Stimulated activated CD8-positive, alpha-beta memory T cell treated with anti-CD3 and anti-CD28 coated beads, Interleukin-4, amount 100 ng/mL, for 48 hours (primary cell): ENCODE measurements at regions not wholly inside any gene's neighbourhood (a gene's known extent, or its start where the extent isn't known, plus 50 kb on each side); places are given as distances from the start of the nearest gene placed in this dataset.

Experiments used
- DNase-seq: peaks from one replicate; pipeline ENCODE4 v3.0.0-alpha.2; 2020

- DNase-seq = no peak
Observed at GRCh38 chr6:103236923-103237322, 1622.8 kb downstream of the HACE1 start.

GRCh38 chr6:103231181-103231580 lies 1628.5 kb downstream of the HACE1 start:
- no peak for DNase-seq

- DNase-seq = no peak
Observed at GRCh38 chr6:103215847-103216246, 1643.9 kb downstream of the HACE1 start.

- no peak for DNase-seq
Observed at GRCh38 chr6:103210686-103211085, 1649.0 kb downstream of the HACE1 start.

GRCh38 chr6:103198386-103198785 lies 1661.3 kb downstream of the HACE1 start:
- no peak for DNase-seq

GRCh38 chr6:103193413-103193812 lies 1666.3 kb downstream of the HACE1 start:
- no peak for DNase-seq

GRCh38 chr6:103191391-103192093 lies 1668.2 kb downstream of the HACE1 start:
- DNase-seq = no peak

GRCh38 chr6:103184776-103185175 lies 1674.9 kb downstream of the HACE1 start:
- no peak for DNase-seq

- no peak for DNase-seq
Observed at GRCh38 chr6:103183831-103184411, 1675.8 kb downstream of the HACE1 start.

- DNase-seq = no peak
Observed at GRCh38 chr6:103178193-103178592, 1681.5 kb downstream of the HACE1 start.

- no peak for DNase-seq
Observed at GRCh38 chr6:103177791-103178190, 1681.9 kb downstream of the HACE1 start.

GRCh38 chr6:103175056-103175455 lies 1684.7 kb downstream of the HACE1 start:
- no peak for DNase-seq

- DNase-seq = no peak
Observed at GRCh38 chr6:103167345-103168071, 1692.2 kb downstream of the HACE1 start.

GRCh38 chr6:103154779-103155572 lies 1704.7 kb downstream of the HACE1 start:
- no peak for DNase-seq

- DNase-seq = no peak
Observed at GRCh38 chr6:103153016-103153415, 1706.7 kb downstream of the HACE1 start.

- DNase-seq = no peak
Observed at GRCh38 chr6:103142902-103143301, 1716.8 kb downstream of the HACE1 start.

GRCh38 chr6:103140308-103141027 lies 1719.3 kb downstream of the HACE1 start:
- no peak for DNase-seq

- DNase-seq = no peak
Observed at GRCh38 chr6:103139377-103139776, 1720.3 kb downstream of the HACE1 start.

- no peak for DNase-seq
Observed at GRCh38 chr6:103124471-103124870, 1731.0 kb downstream of the GRIK2 start.

GRCh38 chr6:103122766-103123601 lies 1729.5 kb downstream of the GRIK2 start:
- DNase-seq = peak; percentile 44

GRCh38 chr6:103119056-103119455 lies 1725.5 kb downstream of the GRIK2 start:
- no peak for DNase-seq

- no peak for DNase-seq
Observed at GRCh38 chr6:103114582-103114981, 1721.1 kb downstream of the GRIK2 start.
